HepG2 (cell line): ENCODE measurements at regions not wholly inside any gene's neighbourhood (a gene's known extent, or its start where the extent isn't known, plus 50 kb on each side); places are given as distances from the start of the nearest gene placed in this dataset.

Experiments
- CTCF ChIP-seq: sonication (generic); formaldehyde crosslinking; IDR thresholded peaks from 2 replicates; pipeline ENCODE4 v1.5.0; 2020; ENCODE audit warnings: mild to moderate bottlenecking, missing genetic modification reagents, moderate library complexity
- EP300 ChIP-seq, 3 experiments: sonication (generic) in 1 of 3; formaldehyde crosslinking in 1 of 3; IDR thresholded peaks; 2 replicates each; pipeline versions ENCODE4 v1.5.1 to v1.6.1; 2011 to 2020; ENCODE audit warnings: low read depth in 2 of 3, low read length in 2 of 3, borderline replicate concordance in 1 of 3, improper control_type of control experiment in 1 of 3, mild to moderate bottlenecking in 1 of 3, missing genetic modification reagents in 1 of 3, moderate library complexity in 1 of 3
- SCMH1 ChIP-seq: sonication (generic); formaldehyde crosslinking; IDR thresholded peaks from 2 replicates; pipeline ENCODE4 v1.9.0; 2021; ENCODE audit warnings: missing genetic modification reagents, mild to moderate bottlenecking, borderline replicate concordance
- SETDB1 ChIP-seq: sonication (generic); formaldehyde crosslinking; IDR thresholded peaks from 2 replicates; pipeline ENCODE4 v1.5.1; 2020; ENCODE audit warnings: missing genetic modification reagents, mild to moderate bottlenecking, borderline replicate concordance
- SMARCC2 ChIP-seq: fragments of 450-650 bp; IDR thresholded peaks from 2 replicates; pipeline ENCODE4 v1.6.1; 2017; ENCODE audit warnings: antibody characterized with exemption, mild to moderate bottlenecking
- ZSCAN21 ChIP-seq: sonication (generic); formaldehyde crosslinking; IDR thresholded peaks from 2 replicates; pipeline ENCODE4 v1.8.0; 2022; ENCODE audit warnings: mild to moderate bottlenecking, missing genetic modification reagents, moderate library complexity, borderline replicate concordance
- TF ChIP-seq, protein P1 (sequence below): sonication (generic); formaldehyde crosslinking; IDR thresholded peaks from 2 replicates; pipeline ENCODE4 v1.4.0; 2020; ENCODE audit warnings: missing genetic modification reagents
- TF ChIP-seq, protein P2 (sequence below), 2 experiments: IDR thresholded peaks; 2 replicates each; pipeline ENCODE4 v1.6.1; 2011 to 2012; ENCODE audit warnings: low read length in 2 of 2, borderline replicate concordance in 1 of 2, low read depth in 1 of 2, mild to moderate bottlenecking in 1 of 2, moderate library complexity in 1 of 2

- no peak for TF ChIP-seq CTCF (CRISPR knock-in tag)
- TF ChIP-seq EP300 (IDR thresholded peaks at IDR 0.05; ENCODE audit: low read depth in 2 of 2, low read length in 2 of 2): no peak
- TF ChIP-seq EP300 (CRISPR knock-in tag; IDR thresholded peaks at IDR 0.05; ENCODE audit: borderline replicate concordance): no peak
- TF ChIP-seq, protein P1, sequence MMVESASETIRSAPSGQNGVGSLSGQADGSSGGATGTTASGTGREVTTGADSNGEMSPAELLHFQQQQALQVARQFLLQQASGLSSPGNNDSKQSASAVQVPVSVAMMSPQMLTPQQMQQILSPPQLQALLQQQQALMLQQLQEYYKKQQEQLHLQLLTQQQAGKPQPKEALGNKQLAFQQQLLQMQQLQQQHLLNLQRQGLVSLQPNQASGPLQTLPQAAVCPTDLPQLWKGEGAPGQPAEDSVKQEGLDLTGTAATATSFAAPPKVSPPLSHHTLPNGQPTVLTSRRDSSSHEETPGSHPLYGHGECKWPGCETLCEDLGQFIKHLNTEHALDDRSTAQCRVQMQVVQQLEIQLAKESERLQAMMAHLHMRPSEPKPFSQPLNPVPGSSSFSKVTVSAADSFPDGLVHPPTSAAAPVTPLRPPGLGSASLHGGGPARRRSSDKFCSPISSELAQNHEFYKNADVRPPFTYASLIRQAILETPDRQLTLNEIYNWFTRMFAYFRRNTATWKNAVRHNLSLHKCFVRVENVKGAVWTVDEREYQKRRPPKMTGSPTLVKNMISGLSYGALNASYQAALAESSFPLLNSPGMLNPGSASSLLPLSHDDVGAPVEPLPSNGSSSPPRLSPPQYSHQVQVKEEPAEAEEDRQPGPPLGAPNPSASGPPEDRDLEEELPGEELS (CRISPR knock-in tag): no peak
- no peak for TF ChIP-seq SCMH1 (CRISPR knock-in tag)
- TF ChIP-seq, protein P2, sequence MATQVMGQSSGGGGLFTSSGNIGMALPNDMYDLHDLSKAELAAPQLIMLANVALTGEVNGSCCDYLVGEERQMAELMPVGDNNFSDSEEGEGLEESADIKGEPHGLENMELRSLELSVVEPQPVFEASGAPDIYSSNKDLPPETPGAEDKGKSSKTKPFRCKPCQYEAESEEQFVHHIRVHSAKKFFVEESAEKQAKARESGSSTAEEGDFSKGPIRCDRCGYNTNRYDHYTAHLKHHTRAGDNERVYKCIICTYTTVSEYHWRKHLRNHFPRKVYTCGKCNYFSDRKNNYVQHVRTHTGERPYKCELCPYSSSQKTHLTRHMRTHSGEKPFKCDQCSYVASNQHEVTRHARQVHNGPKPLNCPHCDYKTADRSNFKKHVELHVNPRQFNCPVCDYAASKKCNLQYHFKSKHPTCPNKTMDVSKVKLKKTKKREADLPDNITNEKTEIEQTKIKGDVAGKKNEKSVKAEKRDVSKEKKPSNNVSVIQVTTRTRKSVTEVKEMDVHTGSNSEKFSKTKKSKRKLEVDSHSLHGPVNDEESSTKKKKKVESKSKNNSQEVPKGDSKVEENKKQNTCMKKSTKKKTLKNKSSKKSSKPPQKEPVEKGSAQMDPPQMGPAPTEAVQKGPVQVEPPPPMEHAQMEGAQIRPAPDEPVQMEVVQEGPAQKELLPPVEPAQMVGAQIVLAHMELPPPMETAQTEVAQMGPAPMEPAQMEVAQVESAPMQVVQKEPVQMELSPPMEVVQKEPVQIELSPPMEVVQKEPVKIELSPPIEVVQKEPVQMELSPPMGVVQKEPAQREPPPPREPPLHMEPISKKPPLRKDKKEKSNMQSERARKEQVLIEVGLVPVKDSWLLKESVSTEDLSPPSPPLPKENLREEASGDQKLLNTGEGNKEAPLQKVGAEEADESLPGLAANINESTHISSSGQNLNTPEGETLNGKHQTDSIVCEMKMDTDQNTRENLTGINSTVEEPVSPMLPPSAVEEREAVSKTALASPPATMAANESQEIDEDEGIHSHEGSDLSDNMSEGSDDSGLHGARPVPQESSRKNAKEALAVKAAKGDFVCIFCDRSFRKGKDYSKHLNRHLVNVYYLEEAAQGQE (IDR thresholded peaks at IDR 0.05; ENCODE audit: borderline replicate concordance in 1 of 2, low read depth in 1 of 2, low read length in 2 of 2): no peak
- TF ChIP-seq SETDB1 (CRISPR knock-in tag): no peak
- no peak for TF ChIP-seq SMARCC2
- TF ChIP-seq ZSCAN21 (CRISPR knock-in tag): no peak
These were observed 446.8 kb downstream of the AEBP2 start for GRCh38 chr12:19886065-19886464.
